Uterus (tissue), 2 donors: ENCODE measurements at regions not wholly inside any gene's neighbourhood (a gene's known extent, or its start where the extent isn't known, plus 50 kb on each side); places are given as distances from the start of the nearest gene placed in this dataset.

Source experiments
- POLR2A ChIP-seq, 2 donors: fragments of 450-650 bp; IDR thresholded peaks; one replicate each; pipeline ENCODE4 v1.6.1; 2016; ENCODE audit warnings: antibody characterized with exemption in 2 of 2, mild to moderate bottlenecking in 1 of 2, moderate library complexity in 1 of 2
- TF ChIP-seq, protein P1 (sequence below), 4 experiments: fragments of 200-600 bp in 2 of 4; fragments of 450-650 bp in 2 of 4; sonication (generic) in 2 of 4; IDR thresholded peaks; one replicate each; pipeline ENCODE4 v1.5.1; 2016 to 2019; ENCODE audit warnings: antibody characterized with exemption in 4 of 4, mild to moderate bottlenecking in 2 of 4, moderate library complexity in 1 of 4

DNA sequence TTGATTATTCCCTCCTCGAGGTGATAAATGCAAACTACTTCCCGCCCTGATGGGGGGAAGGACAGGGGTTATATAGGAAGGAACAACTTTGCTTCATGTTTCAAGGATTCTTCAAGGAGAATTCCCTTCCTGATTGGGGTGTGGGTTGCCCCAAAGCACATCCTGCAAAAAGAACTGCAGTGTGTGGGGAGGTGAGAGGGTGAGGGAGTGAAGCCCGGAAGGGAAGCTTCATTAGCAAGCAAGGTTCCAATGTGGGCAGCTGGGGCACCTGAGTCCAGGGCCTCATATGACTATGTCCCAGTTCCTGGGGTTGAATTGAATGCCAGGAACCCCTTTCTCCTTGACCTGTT is 326.0 kb downstream of the MN1 start:
- TF ChIP-seq POLR2A (IDR thresholded peaks at IDR 0.05) = no peak
- TF ChIP-seq, protein P1, sequence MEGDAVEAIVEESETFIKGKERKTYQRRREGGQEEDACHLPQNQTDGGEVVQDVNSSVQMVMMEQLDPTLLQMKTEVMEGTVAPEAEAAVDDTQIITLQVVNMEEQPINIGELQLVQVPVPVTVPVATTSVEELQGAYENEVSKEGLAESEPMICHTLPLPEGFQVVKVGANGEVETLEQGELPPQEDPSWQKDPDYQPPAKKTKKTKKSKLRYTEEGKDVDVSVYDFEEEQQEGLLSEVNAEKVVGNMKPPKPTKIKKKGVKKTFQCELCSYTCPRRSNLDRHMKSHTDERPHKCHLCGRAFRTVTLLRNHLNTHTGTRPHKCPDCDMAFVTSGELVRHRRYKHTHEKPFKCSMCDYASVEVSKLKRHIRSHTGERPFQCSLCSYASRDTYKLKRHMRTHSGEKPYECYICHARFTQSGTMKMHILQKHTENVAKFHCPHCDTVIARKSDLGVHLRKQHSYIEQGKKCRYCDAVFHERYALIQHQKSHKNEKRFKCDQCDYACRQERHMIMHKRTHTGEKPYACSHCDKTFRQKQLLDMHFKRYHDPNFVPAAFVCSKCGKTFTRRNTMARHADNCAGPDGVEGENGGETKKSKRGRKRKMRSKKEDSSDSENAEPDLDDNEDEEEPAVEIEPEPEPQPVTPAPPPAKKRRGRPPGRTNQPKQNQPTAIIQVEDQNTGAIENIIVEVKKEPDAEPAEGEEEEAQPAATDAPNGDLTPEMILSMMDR (IDR thresholded peaks at IDR 0.05) = no peak
